Skin epidermis (tissue), 12 donors: ENCODE measurements at regions not wholly inside any gene's neighbourhood (a gene's known extent, or its start where the extent isn't known, plus 50 kb on each side); places are given as distances from the start of the nearest gene placed in this dataset.
"Not testable (repeated sequence)": the region's sequence is repeated elsewhere in the genome, so short reads cannot be mapped to it uniquely, and the experiment has no call there.

Experiments used
- H3K27ac ChIP-seq, 21 experiments: fragments of 200-600 bp; sonication (generic) in 11 of 21; one replicate each; pipeline ENCODE4 v1.5.0; 2020; ENCODE audit warnings: mild to moderate bottlenecking in 3 of 21, inconsistent platforms in 2 of 21, moderate library complexity in 2 of 21
- H3K4me3 ChIP-seq, 7 experiments: fragments of 200-600 bp; sonication (generic) in 2 of 7; one replicate each; pipeline ENCODE4 v1.5.0; 2020; ENCODE audit warnings: inconsistent platforms in 2 of 7, mild to moderate bottlenecking in 2 of 7, moderate library complexity in 1 of 7

GRCh38 chr13:43946281-43946680 is 66.6 kb downstream of the LACC1 start:
- Histone ChIP-seq H3K4me3 (no peak overlapping the region), H3K27ac (no peak overlapping the region)

GRCh38 chr13:43947897-43948458 is 68.3 kb downstream of the LACC1 start:
- H3K4me3 ChIP-seq: no peak overlapping the region
- H3K27ac ChIP-seq: no peak overlapping the region

GRCh38 chr13:43953370-43953769 is 73.7 kb downstream of the LACC1 start:
- Histone ChIP-seq H3K4me3 (no peak overlapping the region), H3K27ac (no peak overlapping the region)

GRCh38 chr13:43956975-43957374 is 77.3 kb downstream of the LACC1 start:
- H3K4me3 ChIP-seq, H3K27ac ChIP-seq: not testable (repeated sequence)

GRCh38 chr13:43959291-43959690 is 79.6 kb downstream of the LACC1 start:
- Histone ChIP-seq H3K27ac (no peak overlapping the region), H3K4me3 (no peak overlapping the region)

- Histone ChIP-seq H3K27ac (no peak overlapping the region), H3K4me3 (no peak overlapping the region)
These were observed 82.2 kb downstream of the LACC1 start for GRCh38 chr13:43961909-43962308.

- Histone ChIP-seq H3K27ac (no peak overlapping the region), H3K4me3 (no peak overlapping the region)
These were observed 84.0 kb downstream of the LACC1 start for GRCh38 chr13:43963726-43964125.

- H3K27ac ChIP-seq: no peak overlapping the region
- H3K4me3 ChIP-seq: no peak overlapping the region
These were observed 85.2 kb downstream of the LACC1 start for GRCh38 chr13:43964698-43965458.

- Histone ChIP-seq H3K27ac (no peak overlapping the region), H3K4me3 (no peak overlapping the region)
These were observed 85.7 kb downstream of the LACC1 start for GRCh38 chr13:43965459-43965845.

- not testable (repeated sequence) for H3K27ac ChIP-seq, H3K4me3 ChIP-seq
These were observed 88.7 kb downstream of the LACC1 start for GRCh38 chr13:43968251-43968942.

GRCh38 chr13:43968943-43969690 is 89.4 kb downstream of the LACC1 start:
- not testable (repeated sequence) for H3K27ac ChIP-seq, H3K4me3 ChIP-seq

- H3K4me3 ChIP-seq, H3K27ac ChIP-seq: not testable (repeated sequence)
These were observed 90.2 kb downstream of the LACC1 start for GRCh38 chr13:43969919-43970318.

- not testable (repeated sequence) for H3K27ac ChIP-seq, H3K4me3 ChIP-seq
These were observed 91.0 kb downstream of the LACC1 start for GRCh38 chr13:43970520-43971242.

GRCh38 chr13:43971324-43971723 is 91.6 kb downstream of the LACC1 start:
- H3K4me3 ChIP-seq, H3K27ac ChIP-seq: not testable (repeated sequence)

- H3K4me3 ChIP-seq: no peak overlapping the region
- no peak overlapping the region for H3K27ac ChIP-seq
These were observed 98.2 kb downstream of the LACC1 start for GRCh38 chr13:43977911-43978310.

GRCh38 chr13:43978688-43979087 is 99.0 kb downstream of the LACC1 start:
- no peak overlapping the region for H3K27ac ChIP-seq
- H3K4me3 ChIP-seq: no peak overlapping the region

GRCh38 chr13:43979492-43979891 is 99.8 kb downstream of the LACC1 start:
- H3K4me3 ChIP-seq: no peak overlapping the region
- H3K27ac ChIP-seq: no peak overlapping the region

GRCh38 chr13:43980587-43980986 is 100.9 kb downstream of the LACC1 start:
- no peak overlapping the region for H3K27ac ChIP-seq
- no peak overlapping the region for H3K4me3 ChIP-seq

GRCh38 chr13:43981091-43981490 is 101.4 kb downstream of the LACC1 start:
- H3K27ac ChIP-seq: no peak overlapping the region
- no peak overlapping the region for H3K4me3 ChIP-seq
